Testis (tissue), 2 donors: ENCODE measurements at regions not wholly inside any gene's neighbourhood (a gene's known extent, or its start where the extent isn't known, plus 50 kb on each side); places are given as distances from the start of the nearest gene placed in this dataset.
"Not testable (repeated sequence)": the region's sequence is repeated elsewhere in the genome, so short reads cannot be mapped to it uniquely, and the experiment has no call there.

Source experiments
- DNase-seq: peaks from one replicate; pipeline ENCODE4 v3.0.0-alpha.2; 2019
- H3K27ac ChIP-seq, 2 donors: fragments of 200-600 bp; sonication (generic); one replicate each; pipeline ENCODE4 v1.5.1; 2019
- H3K27me3 ChIP-seq: fragments of 200-600 bp; sonication (generic); one replicate; pipeline ENCODE4 v1.5.1; 2019
- H3K36me3 ChIP-seq: fragments of 200-600 bp; sonication (generic); one replicate; pipeline ENCODE4 v1.5.1; 2017; ENCODE audit warnings: low read depth; ENCODE audit errors: missing control alignments
- H3K4me1 ChIP-seq: fragments of 200-600 bp; sonication (generic); one replicate; pipeline ENCODE4 v1.5.1; 2019
- H3K4me3 ChIP-seq, 2 donors: fragments of 200-600 bp; sonication (generic); one replicate each; pipeline ENCODE4 v1.5.1; 2017 to 2019
- H3K9me3 ChIP-seq: fragments of 200-600 bp; sonication (generic); one replicate; pipeline ENCODE4 v1.5.1; 2017
- CTCF ChIP-seq, 3 experiments: fragments of 450-650 bp in 2 of 3; fragments of 200-600 bp in 1 of 3; sonication (generic) in 1 of 3; IDR thresholded peaks; one replicate each; pipeline ENCODE4 v1.5.1; 2016 to 2019; ENCODE audit warnings: antibody characterized with exemption in 3 of 3, mild to moderate bottlenecking in 2 of 3, moderate library complexity in 1 of 3
- POLR2A ChIP-seq: fragments of 450-650 bp; IDR thresholded peaks from one replicate; pipeline ENCODE4 v1.6.1; 2017; ENCODE audit warnings: antibody characterized with exemption, mild to moderate bottlenecking, moderate library complexity
- WGBS, 2 donors: methylation state at CpG; one replicate each; pipeline ENCODE4 v1.1.5; 2018; 5-methylcytosine and 5-hydroxymethylcytosine counted together
- intact Hi-C: fragments of 100-400 bp; cut with DNase I; formaldehyde crosslinking; loops from one replicate; pipeline ENCODE4 v1.15.1; 2023; ENCODE audit warnings: low total_unique reads

GRCh38 chr20:55086421-55086820 is 611.0 kb downstream of the DOK5 start:
- H3K27ac ChIP-seq = no peak overlapping the region
- intact Hi-C loops = no loop called here
- no peaks in the 10 kb centered on the region for H3K27me3 ChIP-seq
- WGBS, 2 donors = 88% methylated on average over 1 of the region's 1 CpG
- no peaks in the 10 kb centered on the region for H3K36me3 ChIP-seq
- no peak for TF ChIP-seq POLR2A
- no peak for TF ChIP-seq CTCF (IDR thresholded peaks at IDR 0.05)
- H3K9me3 ChIP-seq = no peaks in the 10 kb centered on the region
- no peaks in the 10 kb centered on the region for H3K4me1 ChIP-seq
- H3K4me3 ChIP-seq = no peak overlapping the region
- DNase-seq = no peak

GRCh38 chr20:55079917-55080316 is 604.5 kb downstream of the DOK5 start:
- DNase-seq = no peak
- H3K27ac ChIP-seq = no peak overlapping the region
- H3K9me3 ChIP-seq = no peaks in the 10 kb centered on the region
- WGBS, 2 donors = 87 to 89% methylated on average over 4 of the region's 4 CpGs
- H3K36me3 ChIP-seq = no peaks in the 10 kb centered on the region
- H3K4me1 ChIP-seq = no peaks in the 10 kb centered on the region
- intact Hi-C loops = no loop called here
- no peak for TF ChIP-seq POLR2A
- no peak for TF ChIP-seq CTCF (IDR thresholded peaks at IDR 0.05)
- H3K27me3 ChIP-seq = no peaks in the 10 kb centered on the region
- H3K4me3 ChIP-seq = no peak overlapping the region

- H3K9me3 ChIP-seq, H3K4me1 ChIP-seq, H3K27ac ChIP-seq, H3K4me3 ChIP-seq, H3K36me3 ChIP-seq, H3K27me3 ChIP-seq, intact Hi-C loops, DNase-seq: not testable (repeated sequence)
- WGBS, 2 donors = 68 to 83% methylated on average over 18 to 19 of the region's 19 CpGs
These were observed 599.0 kb downstream of the DOK5 start for GRCh38 chr20:55074266-55074840.

GRCh38 chr20:55070001-55070400 is 594.6 kb downstream of the DOK5 start:
- no peak for DNase-seq
- H3K4me3 ChIP-seq = no peak overlapping the region
- H3K36me3 ChIP-seq = no peaks in the 10 kb centered on the region
- no peaks in the 10 kb centered on the region for H3K9me3 ChIP-seq
- H3K27ac ChIP-seq = no peak overlapping the region
- intact Hi-C loops = no loop called here
- H3K27me3 ChIP-seq = no peaks in the 10 kb centered on the region
- 52 to 60% methylated on average over 1 of the region's 1 CpG for WGBS, 2 donors
- no peaks in the 10 kb centered on the region for H3K4me1 ChIP-seq
- TF ChIP-seq CTCF (IDR thresholded peaks at IDR 0.05) = no peak
- TF ChIP-seq POLR2A = no peak

GRCh38 chr20:55067158-55067825 is 591.9 kb downstream of the DOK5 start:
- Histone ChIP-seq H3K4me1 (no peaks in the 10 kb centered on the region), H3K9me3 (no peaks in the 10 kb centered on the region), H3K27me3 (no peaks in the 10 kb centered on the region), H3K4me3 (no peak overlapping the region), H3K36me3 (no peaks in the 10 kb centered on the region), H3K27ac (no peak overlapping the region)
- no peak for DNase-seq
- TF ChIP-seq POLR2A = no peak
- TF ChIP-seq CTCF (IDR thresholded peaks at IDR 0.05) = no peak
- 95% methylated on average over 7 of the region's 7 CpGs for WGBS, 2 donors
- intact Hi-C loops = no loop called here
